OCI-LY7 (cell line): ENCODE measurements at regions not wholly inside any gene's neighbourhood (a gene's known extent, or its start where the extent isn't known, plus 50 kb on each side); places are given as distances from the start of the nearest gene placed in this dataset.
"Not testable (repeated sequence)": the region's sequence is repeated elsewhere in the genome, so short reads cannot be mapped to it uniquely, and the experiment has no call there.

Experiments
- BruUV-seq: library from RNA; stranded (reverse); fragments of 400-500 nt; replicated peaks from 2 replicates; lab custom pipeline; 2021; lab: Mats Ljungman, UMichigan
- CTCF ChIA-PET: fragments of 300-600 bp; sonication (Branson Sonifier 250); formaldehyde crosslinking; loops from one replicate; lab custom pipeline; 2022; ENCODE audit warnings: antibody characterized with exemption; ENCODE audit not compliant: unreplicated experiment; lab: Charles Lee
- POLR2A ChIA-PET: fragments of 300-600 bp; sonication (Branson Sonifier 250); formaldehyde crosslinking; loops from one replicate; lab custom pipeline; 2022; ENCODE audit warnings: antibody characterized with exemption; lab: Charles Lee
- DNase-seq: peaks from one replicate; pipeline ENCODE4 v3.0.0-alpha.2; 2015; ENCODE audit warnings: low spot score
- H2AFZ ChIP-seq: fragments of 200-600 bp; sonication (generic), shearing (Covaris generic); 2 replicates; pipeline ENCODE4 v1.6.1; 2014; ENCODE audit warnings: mild to moderate bottlenecking, antibody characterized with exemption, low read length, moderate library complexity
- H3K27ac ChIP-seq: fragments of 200-600 bp; sonication (generic); 2 replicates; pipeline ENCODE4 v1.5.1; 2014; ENCODE audit warnings: mixed run types, low read depth, mild to moderate bottlenecking, moderate library complexity, low read length, inconsistent platforms; ENCODE audit not compliant: poor library complexity, severe bottlenecking
- H3K36me3 ChIP-seq: fragments of 200-600 bp; sonication (generic); 2 replicates; pipeline ENCODE4 v1.6.1; 2014; ENCODE audit warnings: mild to moderate bottlenecking, antibody characterized with exemption, low read length, moderate library complexity, mixed read lengths; ENCODE audit not compliant: insufficient read depth
- H3K4me1 ChIP-seq: fragments of 200-600 bp; sonication (generic); 2 replicates; pipeline ENCODE4 v1.5.1; 2014; ENCODE audit warnings: mild to moderate bottlenecking, low read length; ENCODE audit not compliant: insufficient read depth, poor library complexity, severe bottlenecking
- H3K4me2 ChIP-seq: fragments of 200-600 bp; sonication (generic); 2 replicates; pipeline ENCODE4 v1.6.1; 2014; ENCODE audit warnings: mild to moderate bottlenecking, low read length
- H3K4me3 ChIP-seq: fragments of 200-600 bp; sonication (generic); 2 replicates; pipeline ENCODE4 v1.5.1; 2014; ENCODE audit warnings: mild to moderate bottlenecking, low read depth, low read length; ENCODE audit not compliant: poor library complexity, severe bottlenecking
- H3K79me2 ChIP-seq: fragments of 200-600 bp; sonication (generic); 2 replicates; pipeline ENCODE4 v1.6.1; 2016; ENCODE audit warnings: low read depth, mild to moderate bottlenecking, low read length, moderate library complexity, mixed read lengths; ENCODE audit not compliant: insufficient read depth
- H3K9me2 ChIP-seq: fragments of 200-600 bp; sonication (generic); 2 replicates; pipeline ENCODE4 v1.6.1; 2016; ENCODE audit warnings: mild to moderate bottlenecking, low read length, mixed read lengths; ENCODE audit not compliant: insufficient read depth
- H3K9me3 ChIP-seq: fragments of 200-600 bp; sonication (generic); 2 replicates; pipeline ENCODE4 v1.6.1; 2014; ENCODE audit warnings: mild to moderate bottlenecking, mixed run types, low read length, mixed read lengths
- H4K20me1 ChIP-seq: fragments of 200-600 bp; sonication (generic); 2 replicates; pipeline ENCODE4 v1.6.1; 2014; ENCODE audit warnings: mild to moderate bottlenecking, antibody characterized with exemption, low read length, moderate library complexity, mixed read lengths; ENCODE audit not compliant: insufficient read depth
- CTCF ChIP-seq: fragments of 200-600 bp; sonication (generic); conservative IDR thresholded peaks from 2 replicates; pipeline ENCODE4 v1.5.1; 2014; ENCODE audit warnings: mild to moderate bottlenecking, antibody characterized with exemption, low read length, moderate library complexity, mixed read lengths
- EZH2phosphoT487 ChIP-seq: fragments of 200-600 bp; sonication (generic); IDR thresholded peaks from 2 replicates; pipeline ENCODE4 v1.6.1; 2018; ENCODE audit warnings: low read depth, borderline replicate concordance, mild to moderate bottlenecking, mixed run types, antibody characterized with exemption, low read length, moderate library complexity, mixed read lengths
- intact Hi-C: fragments of 100-400 bp; cut with micrococcal nuclease; formaldehyde crosslinking; loops from one replicate; pipeline ENCODE4 v1.10.0; 2022; ENCODE audit not compliant: unreplicated experiment

GRCh38 chr13:98075048-98075447 is 67.8 kb upstream of the FARP1 start:
- Histone ChIP-seq H3K4me1 (no peaks in the 10 kb centered on the region), H3K79me2 (no peaks in the 10 kb centered on the region), H3K36me3 (no peaks in the 10 kb centered on the region), H4K20me1 (no peaks in the 10 kb centered on the region), H3K27ac (no peak overlapping the region), H2AFZ (no peak overlapping the region), H3K9me3 (no peaks in the 10 kb centered on the region), H3K4me3 (no peak overlapping the region), H3K9me2 (no peaks in the 10 kb centered on the region), H3K4me2 (no peak overlapping the region)
- TF ChIP-seq EZH2phosphoT487 (no peak), CTCF (no peak)
- intact Hi-C loops = no loop called here
- no TSS peak for BruUV-seq
- CTCF ChIA-PET = no interaction called here
- no peak for DNase-seq
- POLR2A ChIA-PET = no interaction called here

GRCh38 chr13:98076309-98076708 is 66.6 kb upstream of the FARP1 start:
- POLR2A ChIA-PET, DNase-seq: not testable (repeated sequence)

GRCh38 chr13:98080280-98080679 is 62.6 kb upstream of the FARP1 start:
- no TSS peak for BruUV-seq
- ChIA-PET POLR2A (no interaction called here), CTCF (no interaction called here)
- H3K4me3 ChIP-seq = no peak overlapping the region
- no peaks in the 10 kb centered on the region for H4K20me1 ChIP-seq
- no peak for TF ChIP-seq EZH2phosphoT487
- no peak for TF ChIP-seq CTCF
- no peaks in the 10 kb centered on the region for H3K36me3 ChIP-seq
- H3K9me2 ChIP-seq = no peaks in the 10 kb centered on the region
- no peak overlapping the region for H3K4me2 ChIP-seq
- no peak for DNase-seq
- no peaks in the 10 kb centered on the region for H3K9me3 ChIP-seq
- no peak overlapping the region for H3K27ac ChIP-seq
- no peak overlapping the region for H2AFZ ChIP-seq
- H3K79me2 ChIP-seq = no peaks in the 10 kb centered on the region
- no peaks in the 10 kb centered on the region for H3K4me1 ChIP-seq
- intact Hi-C loops = no loop called here

More at GRCh38 chr13:98076309-98076708, 66.6 kb upstream of the FARP1 start:
- H2AFZ ChIP-seq, H3K36me3 ChIP-seq, H3K9me2 ChIP-seq, BruUV-seq, H3K4me2 ChIP-seq, intact Hi-C loops, H4K20me1 ChIP-seq, H3K9me3 ChIP-seq, H3K4me3 ChIP-seq, H3K27ac ChIP-seq, H3K79me2 ChIP-seq, H3K4me1 ChIP-seq, CTCF ChIA-PET: not testable (repeated sequence)
